Peyer's patch (tissue), 4 donors: ENCODE measurements at regions not wholly inside any gene's neighbourhood (a gene's known extent, or its start where the extent isn't known, plus 50 kb on each side); places are given as distances from the start of the nearest gene placed in this dataset.

Experiments
- DNase-seq, 3 donors: peaks; one replicate each; pipeline ENCODE4 v3.0.0-alpha.2; 2017 to 2019
- H3K27ac ChIP-seq, 4 donors: fragments of 200-600 bp; sonication (generic); one replicate each; pipeline ENCODE4 v1.5.1; 2016 to 2019
- H3K27me3 ChIP-seq, 2 donors: fragments of 200-600 bp; sonication (generic); one replicate each; pipeline ENCODE4 v1.5.1; 2019
- H3K36me3 ChIP-seq, 3 donors: fragments of 200-600 bp; sonication (generic); one replicate each; pipeline ENCODE4 v1.5.1; 2016 to 2019
- H3K4me1 ChIP-seq, 4 donors: fragments of 200-600 bp; sonication (generic); one replicate each; pipeline ENCODE4 v1.5.1; 2016 to 2019
- H3K4me3 ChIP-seq, 4 donors: fragments of 200-600 bp; sonication (generic); 1 replicate in 3 of 4; 2 replicates in 1 of 4; pipeline ENCODE4 v1.5.1; 2016 to 2019; ENCODE audit warnings: mild to moderate bottlenecking in 1 of 4
- H3K9me3 ChIP-seq, 4 donors: fragments of 200-600 bp; sonication (generic); one replicate each; pipeline ENCODE4 v1.5.1; 2016 to 2019; ENCODE audit warnings: mild to moderate bottlenecking in 1 of 4
- CTCF ChIP-seq, 6 experiments: fragments of 450-650 bp in 4 of 6; fragments of 200-600 bp in 2 of 6; sonication (generic) in 1 of 6; IDR thresholded peaks; one replicate each; pipeline ENCODE4 v1.5.1; 2017 to 2019; ENCODE audit warnings: antibody characterized with exemption in 6 of 6, mild to moderate bottlenecking in 3 of 6, moderate library complexity in 1 of 6
- POLR2A ChIP-seq, 2 donors: fragments of 450-650 bp; IDR thresholded peaks; one replicate each; pipeline ENCODE4 v1.5.1; 2017; ENCODE audit warnings: antibody characterized with exemption in 2 of 2, mild to moderate bottlenecking in 2 of 2, moderate library complexity in 2 of 2

- no peaks in the 10 kb centered on the region for H3K27me3 ChIP-seq
- H3K27ac ChIP-seq = no peak overlapping the region
- no peak for TF ChIP-seq POLR2A (IDR thresholded peaks at IDR 0.05)
- no peaks in the 10 kb centered on the region for H3K4me1 ChIP-seq
- DNase-seq = no peak
- no peak overlapping the region for H3K4me3 ChIP-seq
- H3K9me3 ChIP-seq = no peaks in the 10 kb centered on the region
- H3K36me3 ChIP-seq = no peaks in the 10 kb centered on the region
Observed at GRCh38 chrX:38991656-38992440, 190.6 kb downstream of the MID1IP1 start.

- no peak overlapping the region for H3K27ac ChIP-seq
- no peaks in the 10 kb centered on the region for H3K36me3 ChIP-seq
Observed at GRCh38 chrX:38992441-38993096, 191.3 kb downstream of the MID1IP1 start.

GRCh38 chrX:38993500-38993899 lies 192.2 kb downstream of the MID1IP1 start:
- no peaks in the 10 kb centered on the region for H3K27me3 ChIP-seq
- no peak for TF ChIP-seq POLR2A (IDR thresholded peaks at IDR 0.05)
- TF ChIP-seq CTCF (IDR thresholded peaks at IDR 0.05) = no peak
- H3K36me3 ChIP-seq = no peaks in the 10 kb centered on the region
- no peaks in the 10 kb centered on the region for H3K9me3 ChIP-seq
- DNase-seq = no peak
- H3K27ac ChIP-seq = no peak overlapping the region
- no peak overlapping the region for H3K4me3 ChIP-seq
- no peaks in the 10 kb centered on the region for H3K4me1 ChIP-seq

More at GRCh38 chrX:38992441-38993096, 191.3 kb downstream of the MID1IP1 start:
- Histone ChIP-seq H3K27me3 (no peaks in the 10 kb centered on the region), H3K4me1 (no peaks in the 10 kb centered on the region), H3K4me3 (no peak overlapping the region), H3K9me3 (no peaks in the 10 kb centered on the region)
- TF ChIP-seq POLR2A (IDR thresholded peaks at IDR 0.05) = no peak
- no peak for TF ChIP-seq CTCF (IDR thresholded peaks at IDR 0.05)
- DNase-seq = no peak

GRCh38 chrX:38999099-38999498 lies 197.8 kb downstream of the MID1IP1 start:
- Histone ChIP-seq H3K4me3 (no peak overlapping the region), H3K27ac (no peak overlapping the region), H3K4me1 (no peaks in the 10 kb centered on the region), H3K36me3 (no peaks in the 10 kb centered on the region), H3K9me3 (no peaks in the 10 kb centered on the region), H3K27me3 (no peaks in the 10 kb centered on the region)
- DNase-seq = no peak
- TF ChIP-seq POLR2A (IDR thresholded peaks at IDR 0.05) (no peak), CTCF (IDR thresholded peaks at IDR 0.05) (no peak)

- TF ChIP-seq POLR2A (IDR thresholded peaks at IDR 0.05) (no peak), CTCF (IDR thresholded peaks at IDR 0.05) (no peak)
- DNase-seq = no peak
- Histone ChIP-seq H3K9me3 (no peaks in the 10 kb centered on the region), H3K27me3 (no peaks in the 10 kb centered on the region), H3K36me3 (no peaks in the 10 kb centered on the region), H3K4me1 (no peaks in the 10 kb centered on the region), H3K4me3 (no peak overlapping the region), H3K27ac (no peak overlapping the region)
Observed at GRCh38 chrX:38999967-39000745, 198.9 kb downstream of the MID1IP1 start.

- TF ChIP-seq POLR2A (IDR thresholded peaks at IDR 0.05) = no peak
- no peak for TF ChIP-seq CTCF (IDR thresholded peaks at IDR 0.05)
- Histone ChIP-seq H3K4me1 (no peaks in the 10 kb centered on the region), H3K9me3 (no peaks in the 10 kb centered on the region), H3K27me3 (no peaks in the 10 kb centered on the region), H3K36me3 (no peaks in the 10 kb centered on the region), H3K27ac (no peak overlapping the region), H3K4me3 (no peak overlapping the region)
- DNase-seq = no peak
Observed at GRCh38 chrX:39000802-39001201, 199.5 kb downstream of the MID1IP1 start.
